PC-9 (cell line): ENCODE measurements at regions not wholly inside any gene's neighbourhood (a gene's known extent, or its start where the extent isn't known, plus 50 kb on each side); places are given as distances from the start of the nearest gene placed in this dataset.

Source experiments
- EZH2 ChIP-seq: fragments of 200-600 bp; sonication (generic); IDR thresholded peaks from 2 replicates; pipeline ENCODE4 v1.8.0; 2017; ENCODE audit warnings: antibody characterized with exemption, low read depth
- TF ChIP-seq, protein P1 (sequence below): fragments of 200-600 bp; sonication (generic); conservative IDR thresholded peaks from 2 replicates; pipeline ENCODE4 v1.6.1; 2017; ENCODE audit warnings: mixed run types, antibody characterized with exemption, mild to moderate bottlenecking, moderate library complexity

DNA sequence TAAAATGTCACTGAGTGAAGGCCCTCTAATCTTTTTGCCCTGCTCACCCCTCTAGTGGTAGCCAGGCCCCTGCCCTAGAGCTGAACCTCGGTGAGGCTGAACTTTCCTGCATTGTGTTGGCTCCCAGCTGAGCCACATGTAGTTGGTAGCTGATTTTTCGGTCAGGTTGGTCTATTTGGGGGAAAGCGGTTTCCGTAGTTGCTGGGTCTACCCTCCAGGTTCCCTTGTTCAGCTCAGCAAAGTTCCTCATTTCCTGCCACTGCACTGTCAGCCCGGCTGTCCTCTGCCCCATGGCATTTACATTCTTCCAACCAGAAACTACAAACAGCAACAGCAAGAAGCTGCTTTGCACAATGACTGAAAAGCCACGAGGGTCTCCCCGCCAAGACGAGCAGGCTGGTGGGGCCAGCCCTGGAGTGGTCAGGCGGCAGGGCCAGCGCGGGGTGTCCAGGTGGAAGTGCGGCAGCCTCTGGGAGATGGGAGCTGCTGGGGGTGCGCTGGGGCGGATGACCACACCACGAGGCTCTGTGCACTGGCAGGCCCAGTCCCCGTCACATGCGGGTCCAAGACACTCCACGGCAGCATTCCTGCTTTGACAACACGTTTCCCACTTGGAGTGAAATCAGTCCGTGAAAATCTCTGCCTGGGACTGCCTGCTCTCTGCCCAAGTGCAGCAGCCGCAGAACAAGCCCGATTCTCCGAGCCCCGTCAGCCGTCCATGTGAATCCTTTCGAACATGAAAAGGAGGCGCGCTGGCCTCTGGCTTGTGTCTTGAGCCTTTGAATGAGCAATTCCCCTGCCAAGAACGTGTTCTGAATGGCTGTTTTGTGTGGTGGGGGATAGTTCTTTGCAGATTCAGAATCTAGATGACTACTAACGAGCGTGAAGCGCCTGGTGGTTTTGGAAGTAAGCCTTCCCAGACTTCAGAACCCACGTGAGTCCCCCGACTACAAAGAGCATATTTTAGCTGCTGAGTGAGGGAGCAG is 159.4 kb downstream of the ASB1 start:
- TF ChIP-seq, protein P1, sequence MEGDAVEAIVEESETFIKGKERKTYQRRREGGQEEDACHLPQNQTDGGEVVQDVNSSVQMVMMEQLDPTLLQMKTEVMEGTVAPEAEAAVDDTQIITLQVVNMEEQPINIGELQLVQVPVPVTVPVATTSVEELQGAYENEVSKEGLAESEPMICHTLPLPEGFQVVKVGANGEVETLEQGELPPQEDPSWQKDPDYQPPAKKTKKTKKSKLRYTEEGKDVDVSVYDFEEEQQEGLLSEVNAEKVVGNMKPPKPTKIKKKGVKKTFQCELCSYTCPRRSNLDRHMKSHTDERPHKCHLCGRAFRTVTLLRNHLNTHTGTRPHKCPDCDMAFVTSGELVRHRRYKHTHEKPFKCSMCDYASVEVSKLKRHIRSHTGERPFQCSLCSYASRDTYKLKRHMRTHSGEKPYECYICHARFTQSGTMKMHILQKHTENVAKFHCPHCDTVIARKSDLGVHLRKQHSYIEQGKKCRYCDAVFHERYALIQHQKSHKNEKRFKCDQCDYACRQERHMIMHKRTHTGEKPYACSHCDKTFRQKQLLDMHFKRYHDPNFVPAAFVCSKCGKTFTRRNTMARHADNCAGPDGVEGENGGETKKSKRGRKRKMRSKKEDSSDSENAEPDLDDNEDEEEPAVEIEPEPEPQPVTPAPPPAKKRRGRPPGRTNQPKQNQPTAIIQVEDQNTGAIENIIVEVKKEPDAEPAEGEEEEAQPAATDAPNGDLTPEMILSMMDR: no peak
- TF ChIP-seq EZH2: no peak
